Fibroblast of lung (primary cell): ENCODE measurements at regions not wholly inside any gene's neighbourhood (a gene's known extent, or its start where the extent isn't known, plus 50 kb on each side); places are given as distances from the start of the nearest gene placed in this dataset.

Experiments
- EZH2 ChIP-seq: IDR thresholded peaks from 2 replicates; pipeline ENCODE4 v1.5.1; 2012; ENCODE audit warnings: low read length, control low read depth, mild to moderate bottlenecking; ENCODE audit errors: missing control alignments
- TF ChIP-seq, protein P1 (sequence below), 2 donors: IDR thresholded peaks in 1 of 2; conservative IDR thresholded peaks in 1 of 2; 1 replicate in 1 of 2; 2 replicates in 1 of 2; pipeline ENCODE4 v1.5.1; 2011 to 2012; ENCODE audit warnings: low read length in 2 of 2, control low read depth in 1 of 2, inconsistent platforms in 1 of 2, low read depth in 1 of 2, mild to moderate bottlenecking in 1 of 2

- TF ChIP-seq, protein P1, sequence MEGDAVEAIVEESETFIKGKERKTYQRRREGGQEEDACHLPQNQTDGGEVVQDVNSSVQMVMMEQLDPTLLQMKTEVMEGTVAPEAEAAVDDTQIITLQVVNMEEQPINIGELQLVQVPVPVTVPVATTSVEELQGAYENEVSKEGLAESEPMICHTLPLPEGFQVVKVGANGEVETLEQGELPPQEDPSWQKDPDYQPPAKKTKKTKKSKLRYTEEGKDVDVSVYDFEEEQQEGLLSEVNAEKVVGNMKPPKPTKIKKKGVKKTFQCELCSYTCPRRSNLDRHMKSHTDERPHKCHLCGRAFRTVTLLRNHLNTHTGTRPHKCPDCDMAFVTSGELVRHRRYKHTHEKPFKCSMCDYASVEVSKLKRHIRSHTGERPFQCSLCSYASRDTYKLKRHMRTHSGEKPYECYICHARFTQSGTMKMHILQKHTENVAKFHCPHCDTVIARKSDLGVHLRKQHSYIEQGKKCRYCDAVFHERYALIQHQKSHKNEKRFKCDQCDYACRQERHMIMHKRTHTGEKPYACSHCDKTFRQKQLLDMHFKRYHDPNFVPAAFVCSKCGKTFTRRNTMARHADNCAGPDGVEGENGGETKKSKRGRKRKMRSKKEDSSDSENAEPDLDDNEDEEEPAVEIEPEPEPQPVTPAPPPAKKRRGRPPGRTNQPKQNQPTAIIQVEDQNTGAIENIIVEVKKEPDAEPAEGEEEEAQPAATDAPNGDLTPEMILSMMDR (conservative IDR thresholded peaks at IDR 0.05 in 1 of 2, IDR thresholded peaks at IDR 0.05 in 1 of 2; ENCODE audit: low read depth in 1 of 2, low read length in 2 of 2) = no peak
- TF ChIP-seq EZH2 = no peak
Observed at GRCh38 chr5:117357886-117358285, 783.3 kb upstream of the SEMA6A start.
